A673 (cell line): ENCODE measurements at regions not wholly inside any gene's neighbourhood (a gene's known extent, or its start where the extent isn't known, plus 50 kb on each side); places are given as distances from the start of the nearest gene placed in this dataset.

Source experiments
- BruUV-seq: library from RNA; stranded (reverse); fragments of 400-500 nt; replicated peaks from 2 replicates; lab custom pipeline; 2021; lab: Mats Ljungman, UMichigan
- CTCF ChIA-PET: fragments of 300-600 bp; sonication (Branson Sonifier 250); formaldehyde crosslinking; loops from one replicate; lab custom pipeline; 2022; ENCODE audit warnings: antibody characterized with exemption; lab: Charles Lee
- POLR2A ChIA-PET: fragments of 300-600 bp; sonication (Branson Sonifier 250); formaldehyde crosslinking; loops from one replicate; lab custom pipeline; 2022; ENCODE audit warnings: antibody characterized with exemption; ENCODE audit not compliant: low non-redundant PET; lab: Charles Lee
- DNase-seq: peaks from one replicate; pipeline ENCODE4 v3.0.0-alpha.2; 2015; ENCODE audit warnings: low spot score
- H3K27ac ChIP-seq: fragments of 200-600 bp; sonication (generic); 2 replicates; pipeline ENCODE4 v1.5.1; 2016; ENCODE audit warnings: mixed run types, low read depth, mild to moderate bottlenecking, mixed read lengths, antibody characterized with exemption, low read length; ENCODE audit not compliant: poor library complexity, severe bottlenecking
- H3K27me3 ChIP-seq: fragments of 200-600 bp; sonication (generic); replicated peaks from 2 replicates; pipeline ENCODE4 v1.6.1; 2017; ENCODE audit warnings: mixed run types, low read depth, mild to moderate bottlenecking, mixed read lengths, antibody characterized with exemption, low read length; ENCODE audit not compliant: insufficient read depth, poor library complexity
- H3K36me3 ChIP-seq: fragments of 200-600 bp; sonication (generic); 2 replicates; pipeline ENCODE4 v1.6.1; 2016; ENCODE audit warnings: mixed run types, mild to moderate bottlenecking, mixed read lengths, antibody characterized with exemption, low read length; ENCODE audit not compliant: insufficient read depth, poor library complexity, severe bottlenecking
- H3K4me1 ChIP-seq: fragments of 200-600 bp; sonication (generic); 2 replicates; pipeline ENCODE4 v1.6.1; 2017; ENCODE audit warnings: mixed run types, mild to moderate bottlenecking, mixed read lengths, antibody characterized with exemption, low read length; ENCODE audit not compliant: insufficient read depth, poor library complexity, severe bottlenecking
- H3K4me3 ChIP-seq: fragments of 200-600 bp; sonication (generic); 2 replicates; pipeline ENCODE4 v1.5.1; 2016; ENCODE audit warnings: low read depth, mixed run types, mild to moderate bottlenecking, mixed read lengths, low read length; ENCODE audit not compliant: poor library complexity, severe bottlenecking
- H3K9me3 ChIP-seq: fragments of 200-600 bp; sonication (generic); 2 replicates; pipeline ENCODE4 v1.6.1; 2016; ENCODE audit warnings: mixed run types, low read depth, mild to moderate bottlenecking, mixed read lengths, antibody characterized with exemption, low read length; ENCODE audit not compliant: poor library complexity, severe bottlenecking
- CTCF ChIP-seq: fragments of 300-800, 200-600 bp; sonication (generic); conservative IDR thresholded peaks from 2 replicates; pipeline ENCODE4 v1.5.1; 2017; ENCODE audit warnings: low read depth, mild to moderate bottlenecking, antibody characterized with exemption, low read length, moderate library complexity, mixed read lengths
- EZH2 ChIP-seq: fragments of 200-600 bp; sonication (generic); IDR thresholded peaks from 2 replicates; pipeline ENCODE4 v1.6.1; 2017; ENCODE audit warnings: borderline replicate concordance, low read depth, mild to moderate bottlenecking, mixed read lengths, antibody characterized with exemption, low read length; ENCODE audit not compliant: poor library complexity, severe bottlenecking
- intact Hi-C: fragments of 100-400 bp; cut with micrococcal nuclease; formaldehyde crosslinking; loops from one replicate; pipeline ENCODE4 v1.10.0; 2022; ENCODE audit not compliant: unreplicated experiment

GRCh38 chr14:95765051-95765450, 51.1 kb upstream of the TCL1A start:
- intact Hi-C loops: no loop called here
- DNase-seq: no peak
- no peaks in the 10 kb centered on the region for H3K4me1 ChIP-seq
- no peaks in the 10 kb centered on the region for H3K36me3 ChIP-seq
- TF ChIP-seq CTCF: no peak
- no peak for TF ChIP-seq EZH2
- H3K27me3 ChIP-seq: peaks cover 28% of the 10 kb centered on the region
- no peak overlapping the region for H3K27ac ChIP-seq
- H3K4me3 ChIP-seq: no peak overlapping the region
- POLR2A ChIA-PET: no interaction called here
- no peaks in the 10 kb centered on the region for H3K9me3 ChIP-seq
- BruUV-seq: no TSS peak
- CTCF ChIA-PET: interaction anchor here (0.8 kb wide), 1 partner anchor 9 kb away, joined by 3 read pairs; no protein-coding TSS in a partner anchor

GRCh38 chr14:95763875-95764274, 50.0 kb upstream of the TCL1A start:
- no TSS peak for BruUV-seq
- CTCF ChIA-PET: no interaction called here
- Histone ChIP-seq H3K9me3 (no peaks in the 10 kb centered on the region), H3K27me3 (peaks cover 35% of the 10 kb centered on the region), H3K4me3 (no peak overlapping the region), H3K27ac (no peak overlapping the region), H3K4me1 (no peaks in the 10 kb centered on the region), H3K36me3 (no peaks in the 10 kb centered on the region)
- TF ChIP-seq CTCF: no peak
- no peak for TF ChIP-seq EZH2
- DNase-seq: no peak
- POLR2A ChIA-PET: no interaction called here
- intact Hi-C loops: no loop called here
